ENCODE measurements at regions not wholly inside any gene's neighbourhood (a gene's known extent, or its start where the extent isn't known, plus 50 kb on each side); places are given as distances from the start of the nearest gene placed in this dataset.

- Histone ChIP-seq H4K20me1 (ENCODE audit: insufficient read depth) (no peaks in the 10 kb centered on the region), H3K36me3 (ENCODE audit: control insufficient read depth in 1 of 2, insufficient read depth in 2 of 2, low read length in 2 of 2) (no peaks in the 10 kb centered on the region), H3K9me3 (ENCODE audit: control insufficient read depth in 1 of 2, insufficient read depth in 1 of 2, low read depth in 1 of 2, low read length in 2 of 2) (no peaks in the 10 kb centered on the region), H3K4me2 (ENCODE audit: low read length) (no peak overlapping the region), H2AFZ (ENCODE audit: low read depth, low read length, poor library complexity, severe bottlenecking) (no peak overlapping the region), H3K27me3 (ENCODE audit: insufficient read depth, low read length) (no peaks in the 10 kb centered on the region), H3K4me1 (ENCODE audit: control insufficient read depth in 1 of 2, insufficient read depth in 2 of 2, low read length in 2 of 2) (no peaks in the 10 kb centered on the region), H3K79me2 (ENCODE audit: insufficient read depth, low read length) (no peaks in the 10 kb centered on the region), H3K27ac (ENCODE audit: low read depth, low read length) (no peak overlapping the region), H3K9me2 (ENCODE audit: insufficient read depth) (no peaks in the 10 kb centered on the region), H3K4me3 (replicated peaks in 1 of 2; ENCODE audit: low read depth in 1 of 2, low read length in 2 of 2) (no peak overlapping the region), H3K9ac (ENCODE audit: low read length) (no peak overlapping the region)
- TF ChIP-seq MAX (IDR thresholded peaks at IDR 0.05) (no peak), FOSL1 (IDR thresholded peaks at IDR 0.05; ENCODE audit: low read depth) (no peak), ELF1 (IDR thresholded peaks at IDR 0.05; ENCODE audit: borderline replicate concordance, low read depth) (no peak), CEBPB (IDR thresholded peaks at IDR 0.05; ENCODE audit: low read depth) (no peak), SIN3A (IDR thresholded peaks at IDR 0.05; ENCODE audit: low read depth) (no peak), JUND (IDR thresholded peaks at IDR 0.05) (no peak), YY1 (IDR thresholded peaks at IDR 0.05; ENCODE audit: extremely low read depth, insufficient replicate concordance, low read depth, low read length) (no peak), EGR1 (IDR thresholded peaks at IDR 0.05; ENCODE audit: low read depth) (no peak), ZNF274 (IDR thresholded peaks at IDR 0.05; ENCODE audit: low read depth, low read length) (no peak), TCF7L2 (IDR thresholded peaks at IDR 0.05; ENCODE audit: borderline replicate concordance, extremely low read depth, insufficient read depth, insufficient read length) (no peak), SRF (IDR thresholded peaks at IDR 0.05; ENCODE audit: low read depth) (no peak), EZH2 (IDR thresholded peaks at IDR 0.05) (no peak), EZH2phosphoT487 (IDR thresholded peaks at IDR 0.05; ENCODE audit: borderline replicate concordance) (no peak)
- TF ChIP-seq, protein P1, sequence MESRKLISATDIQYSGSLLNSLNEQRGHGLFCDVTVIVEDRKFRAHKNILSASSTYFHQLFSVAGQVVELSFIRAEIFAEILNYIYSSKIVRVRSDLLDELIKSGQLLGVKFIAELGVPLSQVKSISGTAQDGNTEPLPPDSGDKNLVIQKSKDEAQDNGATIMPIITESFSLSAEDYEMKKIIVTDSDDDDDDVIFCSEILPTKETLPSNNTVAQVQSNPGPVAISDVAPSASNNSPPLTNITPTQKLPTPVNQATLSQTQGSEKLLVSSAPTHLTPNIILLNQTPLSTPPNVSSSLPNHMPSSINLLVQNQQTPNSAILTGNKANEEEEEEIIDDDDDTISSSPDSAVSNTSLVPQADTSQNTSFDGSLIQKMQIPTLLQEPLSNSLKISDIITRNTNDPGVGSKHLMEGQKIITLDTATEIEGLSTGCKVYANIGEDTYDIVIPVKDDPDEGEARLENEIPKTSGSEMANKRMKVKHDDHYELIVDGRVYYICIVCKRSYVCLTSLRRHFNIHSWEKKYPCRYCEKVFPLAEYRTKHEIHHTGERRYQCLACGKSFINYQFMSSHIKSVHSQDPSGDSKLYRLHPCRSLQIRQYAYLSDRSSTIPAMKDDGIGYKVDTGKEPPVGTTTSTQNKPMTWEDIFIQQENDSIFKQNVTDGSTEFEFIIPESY (IDR thresholded peaks at IDR 0.05; ENCODE audit: extremely low read depth, insufficient replicate concordance, low read length) = no peak
- TF ChIP-seq, protein P2, sequence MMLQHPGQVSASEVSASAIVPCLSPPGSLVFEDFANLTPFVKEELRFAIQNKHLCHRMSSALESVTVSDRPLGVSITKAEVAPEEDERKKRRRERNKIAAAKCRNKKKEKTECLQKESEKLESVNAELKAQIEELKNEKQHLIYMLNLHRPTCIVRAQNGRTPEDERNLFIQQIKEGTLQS (IDR thresholded peaks at IDR 0.05) = no peak
- ChIA-PET CTCF (no interaction called here), POLR2A (no interaction called here), RAD21 (ENCODE audit: low non-redundant PET in 1 of 2, low total read pairs in 2 of 2, uncharacterized antibody in 2 of 2, unreplicated experiment in 2 of 2) (no interaction called here)
- no TSS peak for BruUV-seq (replicated peaks)
- intact Hi-C loops (cut with micrococcal nuclease) = no loop called here
- ATAC-seq = no peak
- no peak for DNase-seq (ENCODE audit: low read depth, low spot score)
Measured at GRCh38 chr4:179399054-179399782, 1957.0 kb upstream of the AGA start.

All from HCT116 (cell line).